ENCODE measurements at regions not wholly inside any gene's neighbourhood (a gene's known extent, or its start where the extent isn't known, plus 50 kb on each side); places are given as distances from the start of the nearest gene placed in this dataset.

DNA sequence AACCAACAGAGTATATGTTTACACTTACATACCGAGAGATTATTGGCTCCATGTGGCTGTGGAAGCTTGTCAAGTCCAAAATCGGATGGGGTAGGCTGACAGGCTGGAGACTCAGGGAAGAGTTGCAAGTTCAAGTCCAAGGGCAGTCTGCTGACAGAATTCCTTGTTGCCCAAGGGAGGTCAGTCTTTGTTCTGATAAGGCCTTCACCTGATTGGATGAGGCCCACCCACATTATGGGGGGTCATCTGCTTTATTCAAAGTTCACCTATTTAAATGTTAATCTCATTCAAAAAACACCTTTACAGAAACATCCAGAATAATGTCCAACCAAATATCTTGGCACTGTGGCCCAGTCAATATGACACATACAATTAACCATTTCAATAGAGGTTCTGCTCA, 452.4 kb downstream of the KLF12 start:
- Mint-ChIP-seq H3K27ac (ENCODE audit: unreplicated experiment) (no peak overlapping the region), H3K36me3 (ENCODE audit: low read depth, unreplicated experiment) (peaks cover 4% of the 10 kb centered on the region), H3K4me1 (ENCODE audit: unreplicated experiment) (no peaks in the 10 kb centered on the region), H3K27me3 (ENCODE audit: unreplicated experiment) (peaks cover 1% of the 10 kb centered on the region), H3K9me3 (ENCODE audit: unreplicated experiment) (no peaks in the 10 kb centered on the region), H3K4me3 (ENCODE audit: unreplicated experiment) (no peak overlapping the region)
- no peak for DNase-seq (ENCODE audit: low spot score)
- TF ChIP-seq, protein P1, sequence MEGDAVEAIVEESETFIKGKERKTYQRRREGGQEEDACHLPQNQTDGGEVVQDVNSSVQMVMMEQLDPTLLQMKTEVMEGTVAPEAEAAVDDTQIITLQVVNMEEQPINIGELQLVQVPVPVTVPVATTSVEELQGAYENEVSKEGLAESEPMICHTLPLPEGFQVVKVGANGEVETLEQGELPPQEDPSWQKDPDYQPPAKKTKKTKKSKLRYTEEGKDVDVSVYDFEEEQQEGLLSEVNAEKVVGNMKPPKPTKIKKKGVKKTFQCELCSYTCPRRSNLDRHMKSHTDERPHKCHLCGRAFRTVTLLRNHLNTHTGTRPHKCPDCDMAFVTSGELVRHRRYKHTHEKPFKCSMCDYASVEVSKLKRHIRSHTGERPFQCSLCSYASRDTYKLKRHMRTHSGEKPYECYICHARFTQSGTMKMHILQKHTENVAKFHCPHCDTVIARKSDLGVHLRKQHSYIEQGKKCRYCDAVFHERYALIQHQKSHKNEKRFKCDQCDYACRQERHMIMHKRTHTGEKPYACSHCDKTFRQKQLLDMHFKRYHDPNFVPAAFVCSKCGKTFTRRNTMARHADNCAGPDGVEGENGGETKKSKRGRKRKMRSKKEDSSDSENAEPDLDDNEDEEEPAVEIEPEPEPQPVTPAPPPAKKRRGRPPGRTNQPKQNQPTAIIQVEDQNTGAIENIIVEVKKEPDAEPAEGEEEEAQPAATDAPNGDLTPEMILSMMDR (IDR thresholded peaks at IDR 0.05; ENCODE audit: unreplicated experiment) = no peak

DNA sequence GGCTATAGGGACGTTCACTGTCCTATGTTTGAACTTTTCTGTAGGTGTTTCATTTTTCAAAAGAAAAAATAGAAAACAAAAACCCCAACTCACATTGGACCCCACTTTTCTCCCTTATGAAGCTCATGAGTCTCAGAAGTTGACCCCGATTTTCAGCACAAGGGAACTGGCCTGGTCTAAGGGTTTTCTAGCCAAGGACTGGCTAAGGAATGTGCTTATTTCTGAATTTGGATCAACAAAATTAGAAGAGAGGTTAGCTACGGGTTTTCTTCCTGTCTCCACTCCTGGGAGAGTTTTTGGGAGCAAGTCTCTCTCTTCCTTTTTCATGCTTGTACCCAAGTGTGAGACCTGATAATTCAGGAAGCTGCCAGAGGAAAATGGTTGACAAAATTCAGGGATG, 453.2 kb downstream of the KLF12 start:
- no peak overlapping the region for H3K27ac Mint-ChIP-seq (ENCODE audit: unreplicated experiment)
- TF ChIP-seq, protein P1 (IDR thresholded peaks at IDR 0.05; ENCODE audit: unreplicated experiment) = no peak
- H3K36me3 Mint-ChIP-seq (ENCODE audit: low read depth, unreplicated experiment) = peaks cover 4% of the 10 kb centered on the region
- no peaks in the 10 kb centered on the region for H3K9me3 Mint-ChIP-seq (ENCODE audit: unreplicated experiment)
- peaks cover 1% of the 10 kb centered on the region for H3K27me3 Mint-ChIP-seq (ENCODE audit: unreplicated experiment)
- H3K4me1 Mint-ChIP-seq (ENCODE audit: unreplicated experiment) = no peaks in the 10 kb centered on the region
- no peak overlapping the region for H3K4me3 Mint-ChIP-seq (ENCODE audit: unreplicated experiment)
- no peak for DNase-seq (ENCODE audit: low spot score)

DNA sequence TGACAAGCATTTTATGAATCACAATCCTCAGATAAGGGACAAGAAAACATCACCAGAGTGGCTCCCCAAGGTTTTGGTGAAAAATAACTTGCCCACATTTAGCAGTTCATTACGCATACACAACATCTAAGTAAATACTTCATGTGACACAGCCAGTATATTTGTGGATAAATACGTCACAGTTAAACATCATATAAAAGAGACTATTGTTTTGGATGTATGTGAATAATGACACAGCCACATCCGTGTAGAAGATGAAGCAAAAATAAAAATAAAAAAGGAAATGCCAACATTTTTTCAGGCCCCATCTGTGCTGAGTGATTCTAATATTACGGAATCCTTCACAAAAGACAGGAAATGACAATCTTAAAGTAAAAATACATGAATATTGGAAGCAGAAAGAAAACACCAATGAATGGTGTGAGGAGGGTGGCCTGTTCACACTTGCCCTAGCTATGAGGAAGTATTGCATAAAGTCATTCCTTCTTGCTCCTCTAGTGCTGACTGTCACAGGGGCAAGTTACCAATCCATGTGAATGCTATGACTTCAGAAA, 457.1 kb downstream of the KLF12 start:
- Mint-ChIP-seq H3K27me3 (ENCODE audit: unreplicated experiment) (peaks cover 1% of the 10 kb centered on the region), H3K4me3 (ENCODE audit: unreplicated experiment) (no peak overlapping the region), H3K4me1 (ENCODE audit: unreplicated experiment) (no peaks in the 10 kb centered on the region), H3K36me3 (ENCODE audit: low read depth, unreplicated experiment) (peaks cover 2% of the 10 kb centered on the region), H3K27ac (ENCODE audit: unreplicated experiment) (no peak overlapping the region), H3K9me3 (ENCODE audit: unreplicated experiment) (no peaks in the 10 kb centered on the region)
- DNase-seq (ENCODE audit: low spot score) = no peak
- TF ChIP-seq, protein P1 (IDR thresholded peaks at IDR 0.05; ENCODE audit: unreplicated experiment) = no peak

DNA sequence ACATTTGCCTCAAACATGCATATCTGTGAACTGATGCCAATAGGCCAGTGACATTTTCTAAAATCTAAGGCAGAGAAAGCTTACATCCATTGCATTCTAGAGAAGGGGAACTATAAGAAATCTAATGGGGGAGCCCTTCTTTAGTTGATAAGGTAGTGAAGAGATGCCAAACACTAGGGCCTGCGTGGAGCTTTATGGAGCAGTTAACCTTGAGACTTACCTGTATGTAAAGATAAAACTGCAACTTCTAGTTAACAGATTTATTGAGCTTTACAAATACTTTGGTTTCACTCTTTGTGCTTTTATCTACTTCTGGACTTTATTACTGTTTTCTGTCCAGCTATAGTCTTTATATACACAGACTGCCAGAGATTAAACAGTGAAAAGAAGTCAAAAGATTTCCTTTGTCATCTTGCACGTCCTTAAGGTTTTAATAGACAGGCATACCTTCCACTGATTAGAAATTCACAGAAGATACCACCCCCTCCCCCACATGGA, 457.6 kb downstream of the KLF12 start:
- peaks cover 1% of the 10 kb centered on the region for H3K27me3 Mint-ChIP-seq (ENCODE audit: unreplicated experiment)
- H3K9me3 Mint-ChIP-seq (ENCODE audit: unreplicated experiment) = no peaks in the 10 kb centered on the region
- H3K4me3 Mint-ChIP-seq (ENCODE audit: unreplicated experiment) = no peak overlapping the region
- H3K36me3 Mint-ChIP-seq (ENCODE audit: low read depth, unreplicated experiment) = no peaks in the 10 kb centered on the region
- no peak for DNase-seq (ENCODE audit: low spot score)
- no peaks in the 10 kb centered on the region for H3K4me1 Mint-ChIP-seq (ENCODE audit: unreplicated experiment)
- no peak overlapping the region for H3K27ac Mint-ChIP-seq (ENCODE audit: unreplicated experiment)
- TF ChIP-seq, protein P1 (IDR thresholded peaks at IDR 0.05; ENCODE audit: unreplicated experiment) = no peak

DNA sequence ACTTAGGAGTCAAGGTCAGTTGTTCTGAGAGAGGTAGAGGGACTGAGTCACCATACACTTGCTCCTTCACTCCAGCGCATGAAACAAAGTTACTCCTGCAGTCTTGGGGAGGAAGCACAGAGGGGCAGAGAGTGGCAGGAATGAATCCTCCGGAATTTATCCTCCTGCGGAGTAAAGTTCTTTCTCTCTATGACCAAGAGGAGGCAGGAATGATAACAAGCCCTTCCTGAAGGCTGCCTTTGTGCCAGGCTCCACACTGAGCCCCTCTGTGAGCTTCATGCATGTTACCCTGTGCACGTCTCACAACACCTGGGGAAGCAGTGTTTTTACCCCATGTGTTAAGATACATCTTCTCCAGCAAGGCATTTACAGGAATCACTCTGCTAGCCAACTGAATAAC, 458.4 kb downstream of the KLF12 start:
- Mint-ChIP-seq H3K36me3 (ENCODE audit: low read depth, unreplicated experiment) (no peaks in the 10 kb centered on the region), H3K4me1 (ENCODE audit: unreplicated experiment) (no peaks in the 10 kb centered on the region), H3K9me3 (ENCODE audit: unreplicated experiment) (no peaks in the 10 kb centered on the region), H3K27ac (ENCODE audit: unreplicated experiment) (no peak overlapping the region), H3K4me3 (ENCODE audit: unreplicated experiment) (no peak overlapping the region), H3K27me3 (ENCODE audit: unreplicated experiment) (peaks cover 1% of the 10 kb centered on the region)
- DNase-seq (ENCODE audit: low spot score) = no peak
- TF ChIP-seq, protein P1 (IDR thresholded peaks at IDR 0.05; ENCODE audit: unreplicated experiment) = no peak

All from endothelial cell (in vitro differentiated cells).